Stimulated activated naive CD4-positive, alpha-beta T cell (primary cell): ENCODE measurements at regions not wholly inside any gene's neighbourhood (a gene's known extent, or its start where the extent isn't known, plus 50 kb on each side); places are given as distances from the start of the nearest gene placed in this dataset.

Experiments used
- DNase-seq, 6 experiments: peaks; one replicate each; lab custom pipeline; 2025; lab: John Stamatoyannopoulos, UW

DNA sequence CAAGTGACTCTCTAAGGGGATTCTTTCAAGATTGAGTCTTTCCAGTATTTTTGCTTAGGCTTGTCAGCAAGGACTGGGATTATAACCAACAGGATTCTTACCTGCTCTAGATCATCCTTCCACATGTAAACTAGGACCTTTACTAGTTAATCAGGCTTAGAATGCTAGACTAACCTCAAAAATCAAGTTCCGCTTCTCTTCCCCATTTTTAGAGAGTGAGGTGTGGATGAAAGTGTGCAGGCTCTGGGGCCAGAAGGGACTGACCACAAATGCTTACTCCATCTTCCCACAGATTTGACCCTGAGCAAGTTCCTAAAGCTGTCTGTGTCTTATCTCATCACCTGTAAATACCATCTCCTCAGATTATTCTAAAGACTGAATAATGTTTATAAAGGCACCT is 89.5 kb upstream of the IL12A start:
- DNase-seq = no peak

DNA sequence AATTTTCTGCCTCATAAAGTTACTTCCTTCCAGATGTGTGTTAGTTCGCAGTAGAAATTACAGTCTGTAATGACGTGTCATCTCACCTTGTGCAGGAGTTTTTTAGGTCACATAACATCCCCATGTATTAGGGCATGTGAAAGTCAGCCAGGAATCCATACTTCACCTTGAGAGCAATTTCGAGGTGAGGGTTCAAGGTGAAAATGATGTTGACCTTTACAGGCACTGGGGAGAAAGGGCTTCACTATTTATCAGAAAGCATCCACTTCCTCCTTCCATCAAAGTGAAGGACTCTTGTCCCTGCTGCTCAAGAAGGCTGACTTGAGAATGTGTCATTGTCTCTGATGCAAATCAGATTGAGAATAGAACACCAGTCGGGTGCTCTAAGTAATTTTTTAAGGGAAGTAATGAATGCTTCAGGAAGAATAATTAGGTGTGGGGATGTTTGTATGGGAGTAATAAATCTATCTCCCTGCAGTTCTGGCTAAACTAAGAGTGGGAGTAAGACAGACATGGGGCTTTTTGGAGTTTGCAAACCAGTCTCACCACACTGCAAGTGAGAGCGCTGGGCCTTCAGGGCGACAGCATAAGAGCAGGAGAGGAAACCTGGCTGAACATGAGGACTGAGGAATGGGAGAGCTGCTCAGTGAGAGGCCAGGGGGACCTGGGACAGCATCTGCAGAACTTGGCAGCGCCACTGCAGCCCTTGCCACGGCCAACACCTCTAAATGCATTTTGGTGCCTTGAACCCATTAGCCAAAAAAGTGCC is 85.9 kb upstream of the IL12A start:
- DNase-seq = no peak

DNA sequence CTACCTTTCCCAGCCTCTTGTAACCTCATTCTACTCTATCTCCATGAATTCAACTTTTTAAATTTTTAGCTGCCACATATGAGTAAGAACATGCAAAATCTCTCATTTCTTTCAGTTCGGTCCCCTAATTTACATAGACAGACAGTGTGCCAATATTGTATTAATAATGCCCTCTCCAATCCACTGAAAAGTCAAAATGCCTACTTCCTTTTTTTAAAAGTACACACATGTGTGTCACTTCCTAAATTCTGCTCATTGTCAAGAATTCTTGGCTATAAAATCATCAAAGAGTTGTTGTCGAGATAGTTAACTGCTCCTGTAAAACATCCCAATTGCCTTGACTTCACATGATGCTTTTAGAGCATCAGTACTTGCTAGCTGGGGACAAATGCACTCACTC is 84.2 kb upstream of the IL12A start:
- DNase-seq = no peak

DNA sequence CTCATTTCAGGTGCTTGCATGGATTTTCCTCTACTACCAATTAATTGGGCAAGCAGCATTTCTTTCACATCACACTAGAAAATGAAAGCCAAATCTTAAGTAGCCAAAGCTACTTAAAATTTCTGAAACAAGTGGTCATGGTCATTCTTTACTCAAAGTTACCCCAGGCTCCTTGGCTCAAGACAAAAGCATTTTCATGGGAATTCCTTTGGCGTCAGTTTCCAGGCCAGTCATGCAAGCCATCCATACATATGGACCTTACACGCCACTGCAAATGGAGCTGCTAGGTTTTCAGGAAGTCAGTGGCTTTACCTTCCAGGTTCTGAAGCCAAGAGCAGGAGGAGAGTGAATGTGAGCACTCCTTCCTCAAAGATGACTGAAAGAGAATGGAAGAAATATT is 83.7 kb upstream of the IL12A start:
- no peak for DNase-seq

DNA sequence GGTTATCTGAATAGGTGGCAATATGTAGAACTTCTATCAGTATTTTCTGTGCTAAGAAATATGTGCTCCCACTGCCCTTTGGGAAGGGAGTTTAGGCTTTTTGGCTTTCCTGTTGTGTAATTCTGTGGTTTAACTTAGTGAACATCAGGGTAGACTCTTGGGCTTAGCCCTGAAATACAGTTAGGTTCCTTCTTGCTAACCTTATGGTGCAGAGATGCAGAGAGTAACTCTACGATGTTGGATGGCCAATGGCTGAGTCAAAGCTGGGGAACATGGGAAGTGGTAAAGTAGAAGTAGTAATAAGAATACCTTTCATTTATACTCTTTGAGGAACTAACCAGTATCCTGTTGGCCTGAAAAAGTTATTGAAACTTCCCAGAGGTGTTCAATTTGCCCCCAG is 80.8 kb upstream of the IL12A start:
- no peak for DNase-seq

DNA sequence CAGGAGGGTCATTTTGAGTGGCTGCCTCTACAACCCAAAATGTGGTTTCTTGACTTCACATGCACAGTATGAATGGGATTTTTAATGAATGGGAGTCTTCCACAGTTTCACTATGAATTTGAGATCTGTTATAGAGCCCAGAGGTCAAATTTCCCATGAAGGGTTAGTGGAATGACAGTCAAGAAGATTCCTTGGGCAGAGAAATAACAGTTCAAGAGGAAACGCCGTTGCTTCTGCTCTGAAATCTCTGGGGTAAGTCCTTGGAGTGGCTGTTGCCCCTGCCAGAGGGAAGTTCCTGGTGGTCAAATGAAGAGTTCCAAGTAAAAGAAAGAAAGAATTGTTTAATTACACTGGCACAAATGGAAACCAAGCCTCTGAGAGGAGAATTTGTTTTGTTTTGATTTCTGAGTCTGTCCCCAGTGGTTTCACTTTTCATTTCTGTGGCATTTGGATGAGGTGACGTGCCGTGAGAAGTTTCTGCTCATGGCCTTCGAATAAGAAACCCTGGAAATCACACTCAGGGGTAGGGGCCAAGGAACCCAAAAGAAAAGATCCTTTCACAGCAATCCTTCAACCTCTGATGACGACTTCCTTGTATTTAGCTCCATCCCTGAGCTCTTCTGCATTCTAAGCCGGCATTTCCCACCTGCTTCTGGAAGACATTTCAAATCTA is 77.5 kb upstream of the IL12A start:
- no peak for DNase-seq

DNA sequence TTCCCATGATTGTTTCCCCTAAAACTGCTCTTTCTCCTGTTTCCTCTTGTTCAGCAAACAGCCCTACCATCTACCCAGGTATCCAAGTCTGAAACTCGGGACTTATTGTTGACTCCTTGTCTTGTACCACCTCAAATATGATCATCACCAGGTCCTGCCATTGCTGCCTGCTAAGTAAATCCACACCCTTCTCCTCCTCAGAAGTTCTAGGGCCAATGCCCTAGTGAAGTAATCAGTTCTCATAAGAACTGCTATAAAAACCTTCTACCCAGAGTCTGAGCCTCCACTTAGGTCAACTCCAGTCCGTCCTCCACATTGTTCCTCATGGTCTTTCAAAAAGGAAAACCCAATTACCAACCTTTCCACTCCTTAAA is 77.0 kb upstream of the IL12A start:
- no peak for DNase-seq

DNA sequence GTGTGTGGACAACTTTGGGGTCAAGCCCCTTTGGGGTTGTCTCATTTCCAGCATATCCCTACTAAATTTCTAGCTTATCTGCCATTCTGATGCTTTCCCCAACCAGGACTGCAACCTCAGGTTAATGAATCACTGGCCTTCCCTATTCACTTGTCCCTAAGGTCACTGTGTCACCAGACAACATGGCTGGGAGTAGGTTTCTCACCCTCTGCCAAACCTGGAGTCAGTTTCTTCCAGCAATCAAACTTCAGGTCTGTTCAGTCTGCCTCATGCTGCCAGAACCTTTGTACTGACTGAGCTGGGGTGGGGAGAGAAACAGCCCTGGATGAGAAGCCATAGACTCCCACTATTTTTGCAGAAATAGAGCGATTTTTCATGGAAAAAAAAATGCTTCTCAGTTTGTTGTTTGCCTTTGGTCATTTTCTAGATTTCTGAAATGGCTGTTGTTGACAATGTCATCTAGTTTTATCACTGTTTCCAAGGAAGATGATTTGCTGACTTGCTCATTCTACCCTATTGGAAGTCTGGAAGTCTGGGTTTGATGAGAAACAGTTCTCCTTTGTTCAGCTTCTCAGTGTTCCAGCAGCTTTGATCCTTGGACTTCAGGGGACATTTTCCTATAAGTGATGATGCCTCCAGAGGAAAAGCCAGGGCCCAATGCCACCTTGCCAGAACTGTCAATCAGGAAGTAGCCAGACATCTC is 74.8 kb upstream of the IL12A start:
- no peak for DNase-seq

DNA sequence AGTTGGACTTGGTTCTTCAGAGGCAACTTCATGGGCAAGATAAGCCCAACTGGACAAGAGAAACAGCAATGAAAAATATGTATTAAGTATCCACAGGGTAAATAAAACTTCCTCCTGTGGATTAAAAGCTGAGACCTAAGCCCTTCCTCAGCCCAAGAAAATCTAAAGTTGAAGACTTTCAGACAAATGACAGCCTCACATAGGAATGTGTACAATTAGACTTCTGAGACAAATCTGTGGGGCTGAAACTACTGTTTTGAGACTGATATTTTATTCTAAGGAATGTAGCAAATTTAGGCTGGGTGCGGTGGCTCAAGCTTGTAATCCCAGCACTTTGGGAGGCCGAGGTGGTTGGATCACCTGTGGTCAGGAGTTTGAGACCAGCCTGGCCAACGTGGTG is 74.2 kb upstream of the IL12A start:
- no peak for DNase-seq

DNA sequence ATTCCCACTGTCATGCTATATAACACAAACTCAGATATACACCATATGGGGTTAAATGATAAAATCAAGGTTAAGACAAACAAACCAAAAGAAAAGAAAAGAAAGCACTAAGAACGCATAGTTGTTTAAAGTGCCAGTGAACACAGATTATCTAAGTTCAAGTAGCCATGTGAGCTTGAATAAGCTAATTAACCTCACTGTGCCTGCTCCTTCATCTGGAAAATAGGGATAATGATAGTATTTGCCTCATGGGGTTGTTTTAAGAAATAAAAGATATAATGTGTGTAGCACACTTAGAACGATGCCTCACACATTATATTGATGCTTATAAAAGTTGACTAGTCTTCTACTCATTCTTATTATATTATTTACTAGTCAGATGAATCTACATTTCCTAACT is 72.6 kb upstream of the IL12A start:
- DNase-seq = no peak

DNA sequence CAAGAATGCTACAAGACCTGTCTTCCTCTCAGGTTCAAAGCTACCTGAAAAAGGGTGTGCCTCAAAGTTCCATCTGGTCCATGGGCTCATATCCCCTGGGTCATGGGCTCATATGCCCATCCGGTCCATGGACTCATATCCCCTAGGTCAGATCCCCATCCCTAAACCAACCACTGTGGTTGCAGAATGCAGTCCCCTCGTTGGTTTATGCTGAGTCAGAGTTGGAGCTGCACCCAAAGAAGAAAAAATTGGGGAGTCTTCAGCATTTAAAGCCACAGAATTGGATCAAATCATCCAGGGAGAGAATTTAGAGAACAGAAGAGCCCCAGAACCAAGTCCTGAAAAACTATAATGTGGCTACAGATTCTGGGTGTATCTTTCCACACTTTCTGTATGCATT is 71.5 kb upstream of the IL12A start:
- DNase-seq = no peak

DNA sequence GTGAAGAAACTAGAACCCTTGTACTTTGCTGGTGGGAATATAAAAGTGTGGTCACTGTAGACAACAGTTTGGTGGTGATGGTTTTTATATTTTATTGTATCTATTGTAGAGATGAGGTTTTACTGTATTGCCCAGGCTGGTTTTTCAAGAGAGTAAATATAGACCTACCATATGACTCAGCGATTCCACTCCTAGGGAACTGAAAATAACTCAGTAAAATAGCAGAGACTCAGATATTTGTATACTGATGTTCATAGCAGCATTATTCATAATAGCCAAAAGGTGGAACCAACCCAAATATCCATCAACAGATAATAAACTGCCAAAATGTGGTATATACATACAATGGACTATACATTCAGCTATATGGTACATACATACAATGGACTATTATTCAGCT is 68.8 kb upstream of the IL12A start:
- DNase-seq = no peak

DNA sequence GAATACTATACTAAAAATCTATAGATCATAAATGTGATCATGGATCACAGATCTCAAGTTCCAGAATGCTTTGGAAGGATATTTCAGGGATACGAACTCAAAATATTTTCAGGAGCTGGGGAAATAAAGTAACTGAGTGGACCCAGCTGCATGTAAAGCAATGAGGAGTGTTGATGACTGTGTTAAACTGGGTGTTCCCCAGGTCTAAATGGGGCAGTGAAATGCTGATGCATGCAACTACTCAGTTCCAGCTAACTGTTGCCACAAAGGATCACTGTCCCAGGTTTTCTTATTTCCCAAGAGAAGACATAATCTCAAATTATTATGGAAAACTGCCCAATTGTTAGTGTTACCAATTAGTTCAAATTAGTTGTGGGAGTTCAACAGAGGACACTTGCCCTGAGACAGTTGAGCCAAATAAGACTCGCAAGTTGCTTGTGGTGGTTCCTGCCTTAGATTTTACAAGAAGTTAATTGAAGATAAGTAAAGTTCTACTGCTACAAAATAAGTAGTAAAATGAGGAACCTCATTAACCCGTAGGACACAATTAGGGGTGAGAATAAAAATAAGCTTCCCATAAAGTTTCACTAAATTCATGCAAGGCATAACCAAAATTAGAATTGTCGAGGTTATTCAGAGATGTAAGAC is 66.3 kb upstream of the IL12A start:
- no peak for DNase-seq

DNA sequence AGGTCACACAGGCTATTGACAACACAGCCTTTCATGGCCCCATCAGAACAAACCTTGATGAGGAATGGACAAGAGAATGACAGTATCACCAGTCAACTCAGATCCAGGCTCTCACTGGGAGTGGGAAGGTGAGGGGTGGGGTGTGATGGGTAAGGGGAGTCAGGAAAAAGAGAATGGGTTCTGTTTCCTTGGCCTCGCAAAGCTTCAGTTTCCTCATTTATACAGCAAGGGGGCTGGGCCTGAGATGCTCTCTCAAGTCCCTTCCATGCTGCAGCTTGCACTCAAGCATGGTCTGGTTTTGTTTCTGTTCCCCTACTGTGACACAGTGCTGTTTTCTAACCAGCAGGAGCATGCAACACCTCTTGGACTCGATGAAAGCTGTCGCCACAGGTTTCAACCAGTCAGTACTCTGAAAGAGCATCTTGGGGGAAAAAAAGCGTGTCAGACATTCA is 65.7 kb upstream of the IL12A start:
- no peak for DNase-seq

DNA sequence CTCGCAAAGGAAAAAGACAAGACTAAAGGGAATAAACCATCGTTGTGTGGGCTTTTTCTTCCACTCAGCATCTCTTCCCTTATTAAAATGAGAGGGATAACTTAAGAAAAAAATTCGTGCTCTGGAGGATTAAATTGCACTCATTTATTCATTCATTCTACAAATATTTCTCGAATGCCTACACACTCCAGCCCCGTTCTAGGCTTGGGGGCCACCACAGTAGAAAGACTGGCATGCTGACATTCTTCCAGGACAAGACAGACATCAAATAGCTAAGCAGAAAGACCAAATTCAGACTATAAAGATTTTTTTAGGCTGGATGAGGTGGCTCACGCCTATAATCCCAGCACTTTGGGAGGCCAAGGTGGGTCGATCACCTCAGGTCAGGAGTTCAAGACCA is 65.3 kb upstream of the IL12A start:
- no peak for DNase-seq

DNA sequence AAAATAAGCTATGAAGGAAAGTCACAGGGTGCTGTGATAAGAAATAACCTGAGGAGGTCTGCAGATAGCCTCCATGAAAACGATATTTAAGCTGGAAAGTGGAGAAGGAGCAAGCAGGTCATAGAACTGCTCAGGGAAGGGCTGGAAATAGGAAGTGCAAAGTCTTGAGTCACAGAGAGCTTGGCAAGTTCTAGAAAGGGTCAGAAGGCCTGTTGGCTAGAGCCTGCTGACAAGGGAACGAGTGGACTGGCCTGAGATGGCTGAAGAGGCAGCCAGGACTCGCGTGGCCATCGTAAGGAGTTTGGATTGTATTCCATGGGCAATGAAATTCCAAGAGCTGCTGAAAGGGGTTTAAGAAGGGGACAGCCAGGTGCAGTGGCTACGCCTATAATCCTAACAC is 64.7 kb upstream of the IL12A start:
- DNase-seq = no peak

DNA sequence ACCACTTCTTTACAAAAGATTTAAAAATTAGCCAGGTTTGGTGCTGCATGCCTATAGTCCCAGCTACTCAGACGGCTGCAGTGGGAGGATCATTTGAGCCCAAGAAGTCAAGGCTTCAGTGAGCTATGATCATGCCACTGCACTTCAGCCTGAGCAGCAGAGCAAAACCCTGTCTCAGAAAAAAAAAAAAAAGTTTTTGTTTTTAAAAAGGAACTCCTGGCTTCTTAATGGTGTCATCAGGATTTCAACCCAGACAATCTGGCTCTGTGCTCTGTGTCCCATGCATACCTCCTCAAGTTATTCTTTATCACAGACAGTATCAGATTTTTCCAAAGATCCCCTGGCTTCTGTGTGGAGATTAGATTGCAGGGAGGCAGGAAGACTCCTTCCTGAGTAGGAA is 64.2 kb upstream of the IL12A start:
- no peak for DNase-seq

DNA sequence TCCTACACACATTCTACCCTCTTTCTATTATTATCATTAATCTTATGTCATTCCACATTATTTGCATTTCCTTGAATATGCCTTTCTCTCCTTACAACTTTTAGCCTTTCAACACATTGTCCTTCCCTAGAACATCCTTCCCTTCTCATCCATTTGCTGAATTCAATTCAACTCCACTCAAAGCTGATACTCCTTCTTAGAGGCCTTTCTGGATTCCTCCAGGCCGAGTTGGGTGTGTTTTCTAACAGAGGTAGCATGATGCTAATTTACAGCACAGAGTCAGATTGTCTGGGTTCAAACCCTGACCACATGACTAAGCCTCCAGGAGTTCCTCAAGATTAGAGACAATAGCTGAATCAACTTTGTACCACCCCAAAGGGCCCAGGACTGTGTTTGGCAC is 63.4 kb upstream of the IL12A start:
- DNase-seq = no peak

DNA sequence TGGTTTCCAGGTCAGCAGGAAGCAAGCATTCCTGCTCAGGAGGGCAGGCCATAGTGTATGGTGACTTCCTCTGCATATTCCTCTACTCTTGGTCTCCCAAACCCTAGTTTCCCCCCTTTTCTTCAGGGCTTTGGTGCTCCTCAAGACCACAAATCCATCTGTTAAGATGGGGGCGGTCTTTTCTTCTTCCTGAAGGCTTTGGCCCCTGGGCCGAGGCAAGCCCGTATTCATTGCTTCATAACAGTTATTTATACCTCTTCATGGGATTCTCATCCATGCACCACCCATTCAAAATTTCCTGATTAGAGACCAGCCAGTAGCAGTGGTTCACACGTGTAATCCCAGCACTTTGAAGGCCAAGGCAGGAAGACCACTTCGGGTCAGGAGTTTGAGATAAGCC is 62.1 kb upstream of the IL12A start:
- DNase-seq = no peak

DNA sequence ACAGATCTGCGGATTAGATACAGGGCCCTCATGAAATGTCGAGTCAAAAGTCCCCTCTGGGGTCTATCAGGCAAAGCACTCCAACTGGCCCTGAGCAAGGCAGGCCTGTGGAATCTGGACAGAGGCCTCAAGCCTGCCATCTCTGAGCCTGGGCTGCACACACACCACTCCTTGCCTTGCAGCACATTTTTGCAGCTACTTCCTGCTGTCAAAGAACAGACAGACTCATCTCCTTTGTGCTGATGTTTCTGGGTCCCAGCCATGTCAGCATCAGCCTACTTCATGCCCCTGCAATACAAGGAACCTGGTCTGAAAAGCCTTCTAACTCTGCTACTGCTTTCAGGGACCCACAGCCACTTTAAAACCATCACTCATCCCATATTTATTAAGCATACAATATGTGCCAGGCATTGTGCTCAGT is 60.6 kb upstream of the IL12A start:
- no peak for DNase-seq

DNA sequence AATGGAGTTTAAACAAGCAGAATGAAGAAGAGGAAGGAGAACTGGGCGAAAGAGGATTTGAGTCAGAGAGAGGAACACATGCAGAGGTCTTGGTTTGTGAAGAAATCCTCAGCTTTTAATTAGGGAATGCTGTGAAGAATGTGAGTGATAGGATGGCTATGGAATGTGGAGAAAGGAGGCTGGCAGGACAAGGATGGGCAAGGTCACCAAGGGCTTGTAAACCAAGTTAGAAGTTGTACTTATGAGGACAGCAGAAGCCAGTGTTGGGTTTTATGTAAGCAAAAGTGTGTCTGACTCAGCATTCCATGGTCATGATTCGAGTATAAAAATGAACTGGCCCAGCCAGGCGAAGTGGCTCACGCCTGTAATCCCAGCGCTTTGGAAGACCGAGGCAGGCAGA is 60.0 kb upstream of the IL12A start:
- DNase-seq = no peak

DNA sequence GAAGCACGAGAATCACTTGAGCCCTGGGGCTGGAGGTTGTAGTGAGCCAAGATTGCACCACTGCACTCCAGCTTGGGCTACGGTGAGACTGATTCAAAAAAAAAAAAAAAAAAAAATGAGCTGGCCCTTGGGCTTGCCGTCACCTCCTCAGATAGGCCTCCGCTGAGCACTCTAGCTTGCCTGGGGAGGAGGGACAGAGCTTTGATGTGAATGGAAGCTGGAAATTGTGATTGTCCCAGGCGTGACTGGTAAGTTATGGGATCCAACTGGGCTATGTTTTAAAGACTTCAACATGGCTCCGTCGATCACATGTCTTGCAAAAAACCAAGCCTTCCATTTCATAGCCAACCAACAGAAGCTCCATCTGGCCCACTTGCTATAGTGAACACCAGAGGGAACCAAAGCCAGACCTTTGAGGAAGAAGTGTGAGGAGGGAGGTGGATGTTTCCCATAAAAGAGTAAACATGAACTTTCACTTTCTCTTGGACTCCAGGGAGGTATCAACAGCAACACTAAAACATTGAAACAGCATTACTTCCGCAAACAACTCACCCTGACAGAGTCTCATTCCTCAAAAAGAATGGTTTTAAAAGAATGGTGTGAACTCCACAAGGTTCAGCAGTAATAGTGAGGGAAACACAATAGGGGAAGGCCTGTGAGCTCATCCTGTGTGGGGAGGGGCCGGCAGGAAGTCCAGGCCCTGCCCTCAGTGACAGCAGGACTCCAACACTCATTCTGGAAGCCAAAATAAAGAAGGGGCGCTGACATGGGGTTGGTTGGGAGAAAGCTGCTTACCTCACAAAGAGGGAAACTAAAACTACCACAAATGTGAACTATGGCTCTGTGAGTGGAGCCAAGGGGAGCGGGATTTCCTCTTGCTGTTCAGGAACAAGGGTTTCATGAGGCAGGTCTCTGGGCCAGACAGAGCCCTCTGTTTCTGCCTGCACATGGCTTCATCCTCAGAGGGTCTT is 59.2 kb upstream of the IL12A start:
- no peak for DNase-seq
